ENCODE measurements at regions not wholly inside any gene's neighbourhood (a gene's known extent, or its start where the extent isn't known, plus 50 kb on each side); places are given as distances from the start of the nearest gene placed in this dataset.
"Not testable (repeated sequence)": the region's sequence is repeated elsewhere in the genome, so short reads cannot be mapped to it uniquely, and the experiment has no call there.

DNA sequence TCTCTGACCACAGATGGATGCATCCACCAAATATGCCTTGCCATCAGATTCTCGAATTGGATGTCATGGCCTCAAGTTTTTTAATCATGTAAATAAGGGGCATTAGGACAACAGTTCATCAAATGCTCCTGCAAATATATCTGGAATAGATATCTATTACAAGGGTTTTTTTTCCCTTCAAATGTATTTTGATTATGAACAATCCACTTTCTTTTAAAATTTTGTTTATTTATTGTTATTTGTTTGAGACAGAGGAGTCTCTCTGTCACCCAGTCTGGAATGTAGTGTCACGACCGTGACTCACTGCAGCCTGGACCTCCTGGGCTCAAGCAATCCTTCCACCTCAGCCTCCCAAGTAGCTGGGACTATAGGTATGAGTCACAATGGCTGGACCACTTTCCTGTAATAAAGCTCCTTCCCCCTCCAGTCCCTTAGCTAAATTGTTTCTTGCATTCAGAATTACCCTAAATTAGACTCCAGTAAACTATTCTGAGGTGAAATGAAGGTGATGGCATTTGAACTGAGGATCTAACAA lies 1412.1 kb downstream of the EFNA5 start:
- intact Hi-C loops (cut with DNase I): no loop called here
- Histone ChIP-seq H3K4me1 (replicated peaks) (no peaks in the 10 kb centered on the region), H3K36me3 (no peaks in the 10 kb centered on the region), H3K27me3 (replicated peaks; ENCODE audit: insufficient read depth) (no peaks in the 10 kb centered on the region), H3K27ac (no peak overlapping the region), H3K4me3 (no peak overlapping the region), H3K9me3 (no peaks in the 10 kb centered on the region)
- 85% methylated on average over 3 of the region's 3 CpGs for WGBS
- DNase-seq (ENCODE audit: low spot score): no peak
- TF ChIP-seq POLR2AphosphoS5 (IDR thresholded peaks at IDR 0.05) (no peak), CTCF (IDR thresholded peaks at IDR 0.05) (no peak), POLR2A (IDR thresholded peaks at IDR 0.05) (no peak)

GRCh38 chr5:106254784-106255183 lies 1416.0 kb downstream of the EFNA5 start:
- no peaks in the 10 kb centered on the region for H3K27me3 ChIP-seq (replicated peaks; ENCODE audit: insufficient read depth)
- WGBS: 92% methylated on average over 1 of the region's 1 CpG

GRCh38 chr5:106246044-106246745 lies 1424.5 kb downstream of the EFNA5 start:
- intact Hi-C loops (cut with DNase I); H3K27ac ChIP-seq; H3K27me3 ChIP-seq (replicated peaks; ENCODE audit: insufficient read depth); DNase-seq (ENCODE audit: low spot score); H3K4me1 ChIP-seq (replicated peaks); H3K4me3 ChIP-seq; H3K9me3 ChIP-seq; H3K36me3 ChIP-seq: not testable (repeated sequence)
- WGBS: 97% methylated on average over 45 of the region's 46 CpGs

More at GRCh38 chr5:106254784-106255183, 1416.0 kb downstream of the EFNA5 start:
- intact Hi-C loops (cut with DNase I): no loop called here
- no peak overlapping the region for H3K27ac ChIP-seq
- H3K4me1 ChIP-seq (replicated peaks): no peaks in the 10 kb centered on the region
- no peak overlapping the region for H3K4me3 ChIP-seq
- DNase-seq (ENCODE audit: low spot score): no peak
- TF ChIP-seq CTCF (IDR thresholded peaks at IDR 0.05) (no peak), POLR2A (IDR thresholded peaks at IDR 0.05) (no peak), POLR2AphosphoS5 (IDR thresholded peaks at IDR 0.05) (no peak)
- no peaks in the 10 kb centered on the region for H3K36me3 ChIP-seq
- no peaks in the 10 kb centered on the region for H3K9me3 ChIP-seq

DNA sequence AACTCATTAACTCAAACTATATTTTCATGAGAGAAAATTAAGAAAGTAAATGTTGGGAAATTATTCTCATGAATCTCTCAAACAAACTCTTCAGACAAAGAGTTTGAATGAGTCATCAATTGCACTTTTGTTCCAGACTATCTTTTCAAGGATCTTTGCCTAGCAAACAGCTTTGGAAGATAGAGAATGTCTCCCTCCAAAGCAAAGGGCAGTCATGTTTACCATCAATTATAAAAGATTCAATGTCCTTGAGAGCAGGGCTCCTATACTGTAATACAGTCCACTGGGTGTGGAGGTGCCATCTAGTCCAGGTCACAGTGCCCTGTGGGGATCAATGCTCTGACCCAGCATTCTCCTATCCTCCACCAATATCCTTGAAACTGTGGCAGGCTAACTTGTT lies 1429.3 kb downstream of the EFNA5 start:
- Histone ChIP-seq H3K4me3 (no peak overlapping the region), H3K9me3 (no peaks in the 10 kb centered on the region), H3K4me1 (replicated peaks) (no peaks in the 10 kb centered on the region), H3K36me3 (no peaks in the 10 kb centered on the region), H3K27me3 (replicated peaks; ENCODE audit: insufficient read depth) (no peaks in the 10 kb centered on the region), H3K27ac (no peak overlapping the region)
- DNase-seq (ENCODE audit: low spot score): no peak
- intact Hi-C loops (cut with DNase I): no loop called here
- TF ChIP-seq CTCF (IDR thresholded peaks at IDR 0.05): no peak
- TF ChIP-seq POLR2AphosphoS5 (IDR thresholded peaks at IDR 0.05): no peak
- no peak for TF ChIP-seq POLR2A (IDR thresholded peaks at IDR 0.05)

DNA sequence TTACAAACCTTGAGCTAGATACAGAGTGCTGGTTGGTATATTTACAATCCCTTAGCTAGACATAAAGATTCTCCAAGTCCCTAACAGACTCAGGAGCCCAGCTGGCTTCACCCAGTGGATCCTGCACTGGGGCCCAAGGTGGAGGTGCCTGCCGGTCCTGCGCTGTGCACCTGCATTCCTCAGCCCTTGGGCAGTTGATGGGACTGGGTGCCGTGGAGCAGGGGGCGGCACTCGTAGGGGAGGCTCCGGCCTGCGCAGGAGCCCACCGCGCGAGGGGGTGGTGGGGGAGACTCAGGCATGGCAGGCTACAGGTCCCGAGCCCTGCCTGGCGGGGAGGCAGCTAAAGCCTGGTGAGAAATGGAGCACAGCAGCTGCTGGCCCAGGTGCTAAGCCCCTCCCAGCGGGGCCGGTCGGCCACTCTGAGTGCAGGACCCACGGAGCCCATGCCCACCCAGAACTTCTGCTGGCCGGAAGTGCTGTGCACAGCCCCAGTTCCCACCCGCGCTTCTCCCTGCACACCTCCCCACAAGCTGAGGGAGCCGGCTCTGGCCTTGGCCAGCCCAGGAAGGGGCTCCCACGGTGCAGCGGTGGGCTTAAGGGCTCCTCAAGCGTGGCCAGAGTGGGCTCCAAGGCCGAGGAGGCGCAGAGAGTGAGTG lies 1464.7 kb downstream of the EFNA5 start:
- Histone ChIP-seq H3K36me3 (no peaks in the 10 kb centered on the region), H3K27ac (no peak overlapping the region), H3K9me3 (no peaks in the 10 kb centered on the region), H3K4me3 (no peak overlapping the region), H3K27me3 (replicated peaks; ENCODE audit: insufficient read depth) (no peaks in the 10 kb centered on the region), H3K4me1 (replicated peaks) (no peaks in the 10 kb centered on the region)
- 96% methylated on average over 16 of the region's 25 CpGs for WGBS
- TF ChIP-seq POLR2AphosphoS5 (IDR thresholded peaks at IDR 0.05) (no peak), POLR2A (IDR thresholded peaks at IDR 0.05) (no peak), CTCF (IDR thresholded peaks at IDR 0.05) (no peak)
- intact Hi-C loops (cut with DNase I): no loop called here
- no peak for DNase-seq (ENCODE audit: low spot score)
